A673 (cell line): ENCODE measurements at regions not wholly inside any gene's neighbourhood (a gene's known extent, or its start where the extent isn't known, plus 50 kb on each side); places are given as distances from the start of the nearest gene placed in this dataset.

ENCODE experiments used
- BruUV-seq: library from RNA; stranded (reverse); fragments of 400-500 nt; replicated peaks from 2 replicates; lab custom pipeline; 2021; lab: Mats Ljungman, UMichigan
- CTCF ChIA-PET: fragments of 300-600 bp; sonication (Branson Sonifier 250); formaldehyde crosslinking; loops from one replicate; lab custom pipeline; 2022; ENCODE audit warnings: antibody characterized with exemption; lab: Charles Lee
- POLR2A ChIA-PET: fragments of 300-600 bp; sonication (Branson Sonifier 250); formaldehyde crosslinking; loops from one replicate; lab custom pipeline; 2022; ENCODE audit warnings: antibody characterized with exemption; ENCODE audit not compliant: low non-redundant PET; lab: Charles Lee
- DNase-seq: peaks from one replicate; pipeline ENCODE4 v3.0.0-alpha.2; 2015; ENCODE audit warnings: low spot score
- H3K27ac ChIP-seq: fragments of 200-600 bp; sonication (generic); 2 replicates; pipeline ENCODE4 v1.5.1; 2016; ENCODE audit warnings: mixed run types, low read depth, mild to moderate bottlenecking, mixed read lengths, antibody characterized with exemption, low read length; ENCODE audit not compliant: poor library complexity, severe bottlenecking
- H3K27me3 ChIP-seq: fragments of 200-600 bp; sonication (generic); replicated peaks from 2 replicates; pipeline ENCODE4 v1.6.1; 2017; ENCODE audit warnings: mixed run types, low read depth, mild to moderate bottlenecking, mixed read lengths, antibody characterized with exemption, low read length; ENCODE audit not compliant: insufficient read depth, poor library complexity
- H3K36me3 ChIP-seq: fragments of 200-600 bp; sonication (generic); 2 replicates; pipeline ENCODE4 v1.6.1; 2016; ENCODE audit warnings: mixed run types, mild to moderate bottlenecking, mixed read lengths, antibody characterized with exemption, low read length; ENCODE audit not compliant: insufficient read depth, poor library complexity, severe bottlenecking
- H3K4me1 ChIP-seq: fragments of 200-600 bp; sonication (generic); 2 replicates; pipeline ENCODE4 v1.6.1; 2017; ENCODE audit warnings: mixed run types, mild to moderate bottlenecking, mixed read lengths, antibody characterized with exemption, low read length; ENCODE audit not compliant: insufficient read depth, poor library complexity, severe bottlenecking
- H3K4me3 ChIP-seq: fragments of 200-600 bp; sonication (generic); 2 replicates; pipeline ENCODE4 v1.5.1; 2016; ENCODE audit warnings: low read depth, mixed run types, mild to moderate bottlenecking, mixed read lengths, low read length; ENCODE audit not compliant: poor library complexity, severe bottlenecking
- H3K9me3 ChIP-seq: fragments of 200-600 bp; sonication (generic); 2 replicates; pipeline ENCODE4 v1.6.1; 2016; ENCODE audit warnings: mixed run types, low read depth, mild to moderate bottlenecking, mixed read lengths, antibody characterized with exemption, low read length; ENCODE audit not compliant: poor library complexity, severe bottlenecking
- EZH2 ChIP-seq: fragments of 200-600 bp; sonication (generic); IDR thresholded peaks from 2 replicates; pipeline ENCODE4 v1.6.1; 2017; ENCODE audit warnings: borderline replicate concordance, low read depth, mild to moderate bottlenecking, mixed read lengths, antibody characterized with exemption, low read length; ENCODE audit not compliant: poor library complexity, severe bottlenecking
- intact Hi-C: fragments of 100-400 bp; cut with micrococcal nuclease; formaldehyde crosslinking; loops from one replicate; pipeline ENCODE4 v1.10.0; 2022; ENCODE audit not compliant: unreplicated experiment
- TF ChIP-seq, protein P1 (sequence below): fragments of 300-800, 200-600 bp; sonication (generic); conservative IDR thresholded peaks from 2 replicates; pipeline ENCODE4 v1.5.1; 2017; ENCODE audit warnings: low read depth, mild to moderate bottlenecking, antibody characterized with exemption, low read length, moderate library complexity, mixed read lengths

DNA sequence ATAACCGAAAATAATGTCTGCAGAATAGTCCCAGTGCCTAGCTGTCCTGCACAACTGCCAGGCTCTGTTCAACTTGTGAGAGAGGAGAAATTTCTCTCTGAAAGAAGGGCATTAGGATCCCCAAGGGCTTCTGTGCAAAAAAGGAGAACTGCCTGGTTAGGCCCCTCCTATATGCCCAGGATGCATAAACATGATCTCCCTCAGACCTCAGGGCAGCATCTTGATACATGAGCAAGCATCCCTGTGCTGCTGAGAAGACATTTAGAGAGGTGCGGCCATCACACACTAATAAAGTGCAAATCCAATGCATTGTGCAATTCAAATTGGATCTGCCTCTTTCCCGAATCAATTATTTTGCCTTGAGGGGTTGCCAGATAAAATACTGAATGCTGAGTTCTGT lies 553.6 kb downstream of the TNS3 start:
- Histone ChIP-seq H3K4me1 (no peaks in the 10 kb centered on the region), H3K9me3 (no peaks in the 10 kb centered on the region), H3K36me3 (no peaks in the 10 kb centered on the region), H3K27ac (no peak overlapping the region), H3K27me3 (no peaks in the 10 kb centered on the region), H3K4me3 (no peak overlapping the region)
- ChIA-PET CTCF (no interaction called here), POLR2A (no interaction called here)
- no peak for DNase-seq
- BruUV-seq = no TSS peak
- TF ChIP-seq, protein P1, sequence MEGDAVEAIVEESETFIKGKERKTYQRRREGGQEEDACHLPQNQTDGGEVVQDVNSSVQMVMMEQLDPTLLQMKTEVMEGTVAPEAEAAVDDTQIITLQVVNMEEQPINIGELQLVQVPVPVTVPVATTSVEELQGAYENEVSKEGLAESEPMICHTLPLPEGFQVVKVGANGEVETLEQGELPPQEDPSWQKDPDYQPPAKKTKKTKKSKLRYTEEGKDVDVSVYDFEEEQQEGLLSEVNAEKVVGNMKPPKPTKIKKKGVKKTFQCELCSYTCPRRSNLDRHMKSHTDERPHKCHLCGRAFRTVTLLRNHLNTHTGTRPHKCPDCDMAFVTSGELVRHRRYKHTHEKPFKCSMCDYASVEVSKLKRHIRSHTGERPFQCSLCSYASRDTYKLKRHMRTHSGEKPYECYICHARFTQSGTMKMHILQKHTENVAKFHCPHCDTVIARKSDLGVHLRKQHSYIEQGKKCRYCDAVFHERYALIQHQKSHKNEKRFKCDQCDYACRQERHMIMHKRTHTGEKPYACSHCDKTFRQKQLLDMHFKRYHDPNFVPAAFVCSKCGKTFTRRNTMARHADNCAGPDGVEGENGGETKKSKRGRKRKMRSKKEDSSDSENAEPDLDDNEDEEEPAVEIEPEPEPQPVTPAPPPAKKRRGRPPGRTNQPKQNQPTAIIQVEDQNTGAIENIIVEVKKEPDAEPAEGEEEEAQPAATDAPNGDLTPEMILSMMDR = no peak
- no peak for TF ChIP-seq EZH2
- intact Hi-C loops = no loop called here

DNA sequence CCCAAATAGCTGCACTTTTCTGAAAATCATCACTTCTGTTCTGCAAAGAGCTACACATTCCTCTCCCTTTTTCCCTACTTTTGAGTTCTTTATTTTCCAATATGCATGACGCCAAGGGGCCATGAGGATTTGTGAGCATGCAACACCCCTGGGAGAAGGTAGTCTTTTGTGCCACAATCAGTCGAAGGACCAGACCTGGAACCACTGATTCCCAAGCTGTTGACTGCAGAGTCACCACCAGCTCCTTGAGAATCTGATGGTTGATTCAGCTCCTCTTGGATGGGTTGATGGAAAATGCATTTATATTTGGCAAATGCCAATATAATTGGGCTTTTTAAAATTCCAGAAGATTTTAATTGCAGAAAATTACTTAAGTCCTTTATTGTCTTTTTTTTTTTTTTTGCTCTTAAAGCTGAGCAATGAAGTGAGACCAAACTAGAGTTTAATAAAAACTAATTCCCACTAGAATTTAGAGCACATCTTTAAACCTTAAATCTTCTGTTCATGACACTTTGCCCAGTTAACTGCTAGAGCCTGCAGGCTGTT lies 554.1 kb downstream of the TNS3 start:
- H3K9me3 ChIP-seq = no peaks in the 10 kb centered on the region
- BruUV-seq = no TSS peak
- ChIA-PET CTCF (no interaction called here), POLR2A (no interaction called here)
- intact Hi-C loops = no loop called here
- TF ChIP-seq EZH2 = no peak
- TF ChIP-seq, protein P1 = no peak
- H3K36me3 ChIP-seq = no peaks in the 10 kb centered on the region
- H3K27ac ChIP-seq = no peak overlapping the region
- no peaks in the 10 kb centered on the region for H3K27me3 ChIP-seq
- H3K4me3 ChIP-seq = no peak overlapping the region
- DNase-seq = no peak
- no peaks in the 10 kb centered on the region for H3K4me1 ChIP-seq

DNA sequence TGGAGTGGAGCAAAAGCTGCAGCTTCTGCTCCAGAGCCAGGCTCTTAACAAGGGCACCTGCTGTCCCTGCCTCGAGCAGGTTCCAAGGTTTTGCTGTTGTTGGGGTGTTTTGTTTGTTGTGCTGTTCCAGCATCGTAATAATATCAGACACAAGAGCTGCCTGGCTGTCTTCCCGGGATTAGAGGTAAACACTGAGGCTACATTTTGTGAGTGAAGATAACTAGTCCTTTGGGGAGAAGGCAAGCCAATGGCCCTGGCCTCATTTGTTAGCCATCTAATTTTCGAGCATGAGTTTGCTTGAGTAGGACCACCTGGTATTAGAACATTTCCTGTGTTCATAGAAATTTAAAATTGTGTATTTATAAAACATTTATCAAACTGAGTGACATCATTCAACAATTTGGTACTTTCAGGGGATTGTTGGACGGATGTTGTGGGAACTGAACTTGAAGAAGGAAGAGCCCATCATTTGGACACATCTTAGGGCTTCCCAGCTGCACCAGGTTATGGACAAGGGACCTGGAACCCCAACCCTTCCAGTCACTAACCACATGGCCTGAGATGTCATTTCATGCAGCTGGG lies 555.0 kb downstream of the TNS3 start:
- intact Hi-C loops = no loop called here
- Histone ChIP-seq H3K27ac (no peak overlapping the region), H3K4me3 (no peak overlapping the region), H3K36me3 (no peaks in the 10 kb centered on the region), H3K4me1 (no peaks in the 10 kb centered on the region), H3K27me3 (no peaks in the 10 kb centered on the region), H3K9me3 (no peaks in the 10 kb centered on the region)
- no TSS peak for BruUV-seq
- ChIA-PET POLR2A (no interaction called here), CTCF (interaction anchor here (0.6 kb wide), 1 partner anchor 792 kb away, joined by 5 read pairs; no protein-coding TSS in a partner anchor)
- no peak for TF ChIP-seq EZH2
- TF ChIP-seq, protein P1 = no peak
- DNase-seq = no peak
